ENCODE measurements at regions not wholly inside any gene's neighbourhood (a gene's known extent, or its start where the extent isn't known, plus 50 kb on each side); places are given as distances from the start of the nearest gene placed in this dataset.

GRCh38 chr5:129372025-129372424 is 88.1 kb upstream of the ADAMTS19 start:
- Mint-ChIP-seq H3K27me3 (no peaks in the 10 kb centered on the region), H3K4me3 (no peak overlapping the region), H3K4me1 (ENCODE audit: low read depth) (no peaks in the 10 kb centered on the region), H3K9me3 (no peaks in the 10 kb centered on the region), H3K27ac (no peak overlapping the region), H3K36me3 (ENCODE audit: low read depth) (no peaks in the 10 kb centered on the region)
- ATAC-seq (ENCODE audit: poor library complexity) (no peak), DNase-seq (no peak)
- CTCF ChIA-PET, result no interaction called here
- POLR2A ChIA-PET, result no interaction called here
- no peak for TF ChIP-seq CTCF (IDR thresholded peaks at IDR 0.05)
- no peaks in the 10 kb centered on the region for H3K36me3 ChIP-seq (ENCODE audit: insufficient read depth, low read length)
- H3K4me1 ChIP-seq (ENCODE audit: insufficient read depth, low read length), result no peaks in the 10 kb centered on the region
- intact Hi-C loops (cut with DNase I, micrococcal nuclease), result no loop called here
- H3K9me3 ChIP-seq (ENCODE audit: control insufficient read depth in 1 of 2, insufficient read depth in 1 of 2, low read length in 2 of 2), result peaks cover 0 to 7% of the 10 kb centered on the region in 2 experiments
- no peak overlapping the region for H3K27ac ChIP-seq (ENCODE audit: low read depth in 1 of 2, low read length in 2 of 2)
- H3K4me3 ChIP-seq (ENCODE audit: low read length), result no peak overlapping the region
- H3K27me3 ChIP-seq (ENCODE audit: control insufficient read depth in 1 of 2, insufficient read depth in 2 of 2, low read length in 2 of 2), result no peaks in the 10 kb centered on the region

GRCh38 chr5:129377504-129377903 is 82.6 kb upstream of the ADAMTS19 start:
- CTCF ChIA-PET, result no interaction called here

GRCh38 chr5:129378961-129379360 is 81.1 kb upstream of the ADAMTS19 start:
- H3K9me3 Mint-ChIP-seq, result no peaks in the 10 kb centered on the region
- TF ChIP-seq CTCF (IDR thresholded peaks at IDR 0.05), result no peak
- Histone ChIP-seq H3K36me3 (ENCODE audit: insufficient read depth, low read length) (no peaks in the 10 kb centered on the region), H3K4me1 (ENCODE audit: insufficient read depth, low read length) (no peaks in the 10 kb centered on the region), H3K27ac (ENCODE audit: low read depth in 1 of 2, low read length in 2 of 2) (no peak overlapping the region), H3K4me3 (ENCODE audit: low read length) (no peak overlapping the region), H3K9me3 (ENCODE audit: control insufficient read depth in 1 of 2, insufficient read depth in 1 of 2, low read length in 2 of 2) (peaks cover 0 to under 1% of the 10 kb centered on the region in 2 experiments), H3K27me3 (ENCODE audit: control insufficient read depth in 1 of 2, insufficient read depth in 2 of 2, low read length in 2 of 2) (no peaks in the 10 kb centered on the region)
- H3K4me1 Mint-ChIP-seq (ENCODE audit: low read depth), result no peaks in the 10 kb centered on the region
- ChIA-PET CTCF (no interaction called here), POLR2A (no interaction called here)
- no peak overlapping the region for H3K4me3 Mint-ChIP-seq
- intact Hi-C loops (cut with DNase I, micrococcal nuclease), result no loop called here
- H3K36me3 Mint-ChIP-seq (ENCODE audit: low read depth), result no peaks in the 10 kb centered on the region
- ATAC-seq (ENCODE audit: poor library complexity), result no peak
- DNase-seq, result no peak
- H3K27ac Mint-ChIP-seq, result no peak overlapping the region
- no peaks in the 10 kb centered on the region for H3K27me3 Mint-ChIP-seq

More at GRCh38 chr5:129377504-129377903, 82.6 kb upstream of the ADAMTS19 start:
- Mint-ChIP-seq H3K36me3 (ENCODE audit: low read depth) (no peaks in the 10 kb centered on the region), H3K4me1 (ENCODE audit: low read depth) (no peaks in the 10 kb centered on the region), H3K27ac (no peak overlapping the region), H3K4me3 (no peak overlapping the region), H3K9me3 (no peaks in the 10 kb centered on the region), H3K27me3 (no peaks in the 10 kb centered on the region)
- POLR2A ChIA-PET, result no interaction called here
- ATAC-seq (ENCODE audit: poor library complexity) (no peak), DNase-seq (no peak)
- no peak for TF ChIP-seq CTCF (IDR thresholded peaks at IDR 0.05)
- Histone ChIP-seq H3K4me1 (ENCODE audit: insufficient read depth, low read length) (no peaks in the 10 kb centered on the region), H3K27me3 (ENCODE audit: control insufficient read depth in 1 of 2, insufficient read depth in 2 of 2, low read length in 2 of 2) (no peaks in the 10 kb centered on the region), H3K9me3 (ENCODE audit: control insufficient read depth in 1 of 2, insufficient read depth in 1 of 2, low read length in 2 of 2) (peaks cover 0 to 4% of the 10 kb centered on the region in 2 experiments), H3K36me3 (ENCODE audit: insufficient read depth, low read length) (no peaks in the 10 kb centered on the region), H3K4me3 (ENCODE audit: low read length) (no peak overlapping the region), H3K27ac (ENCODE audit: low read depth in 1 of 2, low read length in 2 of 2) (no peak overlapping the region)
- intact Hi-C loops (cut with DNase I, micrococcal nuclease), result no loop called here
